ENCODE measurements at regions not wholly inside any gene's neighbourhood (a gene's known extent, or its start where the extent isn't known, plus 50 kb on each side); places are given as distances from the start of the nearest gene placed in this dataset.
"Not testable (repeated sequence)": the region's sequence is repeated elsewhere in the genome, so short reads cannot be mapped to it uniquely, and the experiment has no call there.

DNA sequence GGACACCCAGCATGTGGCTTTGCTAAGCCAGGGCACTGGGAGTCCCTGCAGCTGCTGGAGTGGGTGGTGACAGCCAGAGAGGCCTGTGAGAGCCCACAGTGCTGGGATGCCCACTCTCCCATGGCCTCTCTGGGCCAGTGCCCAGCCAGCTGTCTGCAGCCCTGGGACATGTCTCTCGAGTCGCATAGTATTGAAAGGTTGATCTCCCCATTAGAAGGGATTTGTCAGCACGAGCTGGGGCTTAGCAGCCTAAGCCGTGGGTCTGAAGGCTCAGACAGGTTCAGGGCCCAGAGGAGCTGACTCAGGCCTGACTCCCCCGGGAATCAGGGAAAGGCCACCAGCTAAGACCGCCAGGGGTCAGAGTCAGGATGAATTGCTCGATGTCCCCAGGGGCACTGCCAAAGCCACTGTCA is 53.5 kb downstream of the FOXD2 start:
- no peak for DNase-seq (ENCODE audit: extremely low read depth, low read depth)
- TF ChIP-seq, protein P1, sequence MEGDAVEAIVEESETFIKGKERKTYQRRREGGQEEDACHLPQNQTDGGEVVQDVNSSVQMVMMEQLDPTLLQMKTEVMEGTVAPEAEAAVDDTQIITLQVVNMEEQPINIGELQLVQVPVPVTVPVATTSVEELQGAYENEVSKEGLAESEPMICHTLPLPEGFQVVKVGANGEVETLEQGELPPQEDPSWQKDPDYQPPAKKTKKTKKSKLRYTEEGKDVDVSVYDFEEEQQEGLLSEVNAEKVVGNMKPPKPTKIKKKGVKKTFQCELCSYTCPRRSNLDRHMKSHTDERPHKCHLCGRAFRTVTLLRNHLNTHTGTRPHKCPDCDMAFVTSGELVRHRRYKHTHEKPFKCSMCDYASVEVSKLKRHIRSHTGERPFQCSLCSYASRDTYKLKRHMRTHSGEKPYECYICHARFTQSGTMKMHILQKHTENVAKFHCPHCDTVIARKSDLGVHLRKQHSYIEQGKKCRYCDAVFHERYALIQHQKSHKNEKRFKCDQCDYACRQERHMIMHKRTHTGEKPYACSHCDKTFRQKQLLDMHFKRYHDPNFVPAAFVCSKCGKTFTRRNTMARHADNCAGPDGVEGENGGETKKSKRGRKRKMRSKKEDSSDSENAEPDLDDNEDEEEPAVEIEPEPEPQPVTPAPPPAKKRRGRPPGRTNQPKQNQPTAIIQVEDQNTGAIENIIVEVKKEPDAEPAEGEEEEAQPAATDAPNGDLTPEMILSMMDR (IDR thresholded peaks at IDR 0.05; ENCODE audit: low read depth, low read length), result no peak

DNA sequence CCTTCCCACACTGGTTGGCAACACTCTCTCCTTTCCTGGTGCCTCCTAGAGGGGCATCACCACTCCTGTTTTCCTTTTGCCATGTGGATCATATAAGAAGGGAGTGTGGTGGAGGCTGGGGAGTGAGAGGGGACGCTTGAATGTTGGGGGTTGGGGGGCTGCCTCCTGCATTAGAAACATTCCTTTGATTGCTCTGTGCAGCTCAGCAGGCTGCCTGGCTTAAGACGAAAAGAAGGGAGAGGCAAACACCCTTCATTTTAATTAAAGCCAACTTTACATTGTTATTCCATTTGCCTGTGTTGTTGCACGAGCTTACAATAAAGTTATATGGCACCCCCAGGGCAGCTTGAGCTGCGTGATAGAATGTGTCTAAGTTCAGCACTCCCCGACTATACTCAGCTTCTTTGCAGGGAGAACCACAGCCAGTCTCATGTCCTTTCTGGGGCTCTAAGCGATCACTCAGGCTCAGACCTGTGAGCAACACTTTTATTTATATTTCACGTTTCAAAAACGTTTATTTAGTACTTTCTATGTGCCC is 57.4 kb downstream of the FOXD2 start:
- no peak for DNase-seq (ENCODE audit: extremely low read depth, low read depth)
- TF ChIP-seq, protein P1 (IDR thresholded peaks at IDR 0.05; ENCODE audit: low read depth, low read length), result no peak

DNA sequence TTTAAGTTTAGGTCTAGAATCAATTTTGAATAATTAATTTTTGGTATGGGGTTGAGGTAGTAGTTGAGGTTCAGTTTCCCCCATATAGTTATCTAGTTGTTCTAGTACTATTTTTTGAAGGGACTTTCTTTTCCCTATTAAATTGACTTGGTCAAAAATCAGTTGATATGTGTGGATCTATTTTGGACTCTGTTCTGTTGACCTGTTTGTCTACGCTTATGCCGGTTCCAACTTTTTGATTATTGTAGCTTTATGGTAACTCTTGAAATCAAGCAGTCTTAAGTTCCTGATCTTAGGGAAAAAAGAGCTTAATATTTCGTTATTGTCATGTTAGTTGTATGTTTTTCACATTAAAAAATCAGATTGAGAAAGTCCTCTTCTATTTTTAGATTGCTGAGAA is 60.7 kb downstream of the FOXD2 start:
- TF ChIP-seq, protein P1 (IDR thresholded peaks at IDR 0.05; ENCODE audit: low read depth, low read length), result no peak
- no peak for DNase-seq (ENCODE audit: extremely low read depth, low read depth)

DNA sequence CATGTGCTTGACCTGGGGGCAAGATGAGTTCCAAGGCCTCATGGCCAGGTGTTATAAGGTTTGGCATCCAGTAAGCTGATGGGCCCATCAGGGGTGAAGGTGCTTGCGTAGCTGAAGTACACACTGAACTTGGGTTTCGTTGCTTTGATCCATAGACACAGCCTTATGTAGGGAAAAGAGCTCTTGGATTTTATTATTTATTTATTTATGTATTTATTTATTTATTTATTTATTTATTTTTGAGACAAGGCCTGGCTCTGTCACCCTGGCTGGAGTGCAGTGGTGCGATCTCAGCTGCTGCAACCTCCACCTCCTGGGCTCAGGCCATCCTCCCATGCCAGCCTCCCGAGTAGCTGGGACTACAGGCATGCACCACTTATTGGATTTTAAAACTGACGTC is 63.2 kb downstream of the FOXD2 start:
- no peak for DNase-seq (ENCODE audit: extremely low read depth, low read depth)
- TF ChIP-seq, protein P1 (IDR thresholded peaks at IDR 0.05; ENCODE audit: low read depth, low read length), result no peak

DNA sequence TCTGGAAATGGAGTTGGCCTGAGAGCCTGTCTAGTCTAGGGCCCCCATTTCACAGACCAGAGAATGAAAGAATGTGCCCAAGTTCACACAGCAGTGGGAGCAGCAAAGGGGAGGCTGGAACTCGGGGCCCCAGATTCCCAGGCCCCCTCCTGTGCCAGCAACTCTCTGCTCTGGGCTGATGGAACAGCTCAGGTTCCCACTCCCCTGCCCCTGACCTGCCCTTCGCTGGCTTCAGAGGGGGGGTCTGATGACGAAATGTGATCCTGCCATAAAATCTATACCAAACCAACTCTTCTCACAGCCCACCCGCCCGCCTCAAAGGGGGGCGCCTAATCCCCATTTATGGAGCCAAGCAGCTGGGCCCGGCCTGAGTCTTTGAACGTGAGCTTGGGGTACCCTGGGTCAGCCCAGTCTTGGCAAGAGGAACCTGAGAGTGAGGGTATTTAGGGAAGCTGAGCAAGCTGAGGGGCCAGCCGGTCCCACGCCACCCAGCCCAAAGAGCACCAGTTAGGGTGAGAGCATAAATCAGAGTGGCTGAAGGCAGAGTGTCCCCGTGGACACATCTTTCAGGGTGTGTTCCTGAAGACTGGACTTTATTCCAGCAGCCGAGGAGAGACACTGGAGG is 65.0 kb downstream of the FOXD2 start:
- DNase-seq (ENCODE audit: extremely low read depth, low read depth), result no peak
- TF ChIP-seq, protein P1 (IDR thresholded peaks at IDR 0.05; ENCODE audit: low read depth, low read length), result no peak

DNA sequence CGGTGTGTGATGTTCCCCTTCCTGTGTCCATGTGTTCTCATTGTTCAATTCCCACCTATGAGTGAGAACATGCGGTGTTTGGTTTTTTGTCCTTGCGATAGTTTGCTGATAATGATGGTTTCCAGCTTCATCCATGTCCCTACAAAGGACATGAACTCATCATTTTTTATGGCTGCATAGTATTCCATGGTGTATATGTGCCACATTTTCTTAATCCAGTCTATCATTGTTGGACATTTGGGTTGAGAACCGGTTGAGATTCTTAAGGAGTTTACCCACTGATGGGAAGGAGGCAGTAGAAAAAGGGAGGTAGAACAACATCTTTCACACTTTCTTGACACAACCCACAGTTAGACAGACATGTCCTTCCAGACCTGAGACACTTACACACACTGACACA is 67.0 kb downstream of the FOXD2 start:
- DNase-seq (ENCODE audit: extremely low read depth, low read depth), result not testable (repeated sequence)

DNA sequence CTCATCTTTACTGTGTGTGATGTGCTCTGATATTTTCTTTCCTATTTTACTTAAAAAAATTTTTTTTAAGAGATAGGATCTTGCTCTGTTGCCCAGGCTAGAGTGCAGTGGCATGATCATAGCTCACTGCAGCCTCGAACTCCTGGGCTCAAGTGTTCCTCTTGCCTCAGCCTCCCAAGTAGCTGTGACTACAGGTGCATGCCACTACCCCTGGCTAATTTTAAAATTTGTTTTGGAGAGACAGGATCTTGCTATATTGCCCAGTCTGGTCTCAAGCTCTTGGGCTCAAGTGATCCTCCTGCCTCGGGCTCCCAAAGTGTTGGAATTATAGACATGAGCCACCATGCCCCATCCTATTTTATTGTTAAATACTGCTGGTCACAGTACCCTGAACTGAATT is 67.4 kb downstream of the FOXD2 start:
- TF ChIP-seq, protein P1 (IDR thresholded peaks at IDR 0.05; ENCODE audit: low read depth, low read length), result no peak

DNA sequence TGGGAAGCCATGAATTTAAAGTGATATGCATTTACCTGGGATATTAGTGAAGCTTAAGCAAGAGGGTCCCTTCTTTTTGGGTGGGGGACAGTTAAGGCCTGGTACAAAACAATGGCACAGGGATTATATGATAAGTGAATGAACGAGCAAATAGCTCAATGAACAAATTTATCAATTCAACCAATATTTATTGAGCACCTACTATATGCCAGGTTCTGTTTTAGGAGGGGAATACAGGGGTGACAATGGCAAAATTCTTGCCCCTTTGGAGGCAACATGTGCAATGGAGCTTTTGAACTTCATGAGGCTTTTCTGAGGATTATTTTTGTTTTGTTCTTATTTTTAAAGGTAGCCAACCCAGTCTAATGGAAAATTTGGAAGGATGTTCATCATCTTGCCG is 68.2 kb downstream of the FOXD2 start:
- TF ChIP-seq, protein P1 (IDR thresholded peaks at IDR 0.05; ENCODE audit: low read depth, low read length), result no peak
- no peak for DNase-seq (ENCODE audit: extremely low read depth, low read depth)

More for the DNA sequence above, 67.4 kb downstream of the FOXD2 start:
- no peak for DNase-seq (ENCODE audit: extremely low read depth, low read depth)

All from AG09319 (cell line).